Neural cell (in vitro differentiated cells): ENCODE measurements at regions not wholly inside any gene's neighbourhood (a gene's known extent, or its start where the extent isn't known, plus 50 kb on each side); places are given as distances from the start of the nearest gene placed in this dataset.

Experiments
- CTCF ChIP-seq: fragments of 450-650 bp; IDR thresholded peaks from 2 replicates; pipeline ENCODE4 v1.5.1; 2014; ENCODE audit warnings: antibody characterized with exemption, mild to moderate bottlenecking, moderate library complexity; ENCODE audit not compliant: poor library complexity, severe bottlenecking
- EP300 ChIP-seq: fragments of 450-650 bp; conservative IDR thresholded peaks from 2 replicates; pipeline ENCODE4 v1.6.1; 2014; ENCODE audit warnings: antibody characterized with exemption, mild to moderate bottlenecking, moderate library complexity; ENCODE audit not compliant: poor library complexity, severe bottlenecking
- POLR2AphosphoS5 ChIP-seq: IDR thresholded peaks from 2 replicates; pipeline ENCODE4 v1.6.1; 2012

DNA sequence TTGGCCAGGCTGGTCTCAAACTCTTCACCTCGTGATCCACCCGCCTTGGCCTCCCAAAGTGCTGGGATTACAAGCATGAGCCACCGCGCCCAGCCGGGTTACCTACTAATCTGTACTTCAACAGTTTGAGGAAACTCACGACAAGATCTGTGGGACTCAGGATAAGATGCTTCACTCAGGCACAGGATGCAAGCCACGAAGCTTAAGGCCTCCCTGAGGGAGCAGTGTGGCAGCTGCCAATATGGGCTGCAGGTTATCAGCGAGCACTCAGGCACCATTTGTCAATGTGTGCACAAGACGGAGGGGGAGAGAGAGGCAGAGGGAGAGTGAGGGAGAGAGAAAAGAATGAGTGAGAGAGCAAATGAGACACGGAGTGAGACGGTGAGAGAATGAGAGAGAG is 173.6 kb upstream of the RAB6C start:
- TF ChIP-seq EP300 (no peak), POLR2AphosphoS5 (no peak), CTCF (no peak)
